ENCODE measurements at regions not wholly inside any gene's neighbourhood (a gene's known extent, or its start where the extent isn't known, plus 50 kb on each side); places are given as distances from the start of the nearest gene placed in this dataset.
"Not testable (repeated sequence)": the region's sequence is repeated elsewhere in the genome, so short reads cannot be mapped to it uniquely, and the experiment has no call there.

DNA sequence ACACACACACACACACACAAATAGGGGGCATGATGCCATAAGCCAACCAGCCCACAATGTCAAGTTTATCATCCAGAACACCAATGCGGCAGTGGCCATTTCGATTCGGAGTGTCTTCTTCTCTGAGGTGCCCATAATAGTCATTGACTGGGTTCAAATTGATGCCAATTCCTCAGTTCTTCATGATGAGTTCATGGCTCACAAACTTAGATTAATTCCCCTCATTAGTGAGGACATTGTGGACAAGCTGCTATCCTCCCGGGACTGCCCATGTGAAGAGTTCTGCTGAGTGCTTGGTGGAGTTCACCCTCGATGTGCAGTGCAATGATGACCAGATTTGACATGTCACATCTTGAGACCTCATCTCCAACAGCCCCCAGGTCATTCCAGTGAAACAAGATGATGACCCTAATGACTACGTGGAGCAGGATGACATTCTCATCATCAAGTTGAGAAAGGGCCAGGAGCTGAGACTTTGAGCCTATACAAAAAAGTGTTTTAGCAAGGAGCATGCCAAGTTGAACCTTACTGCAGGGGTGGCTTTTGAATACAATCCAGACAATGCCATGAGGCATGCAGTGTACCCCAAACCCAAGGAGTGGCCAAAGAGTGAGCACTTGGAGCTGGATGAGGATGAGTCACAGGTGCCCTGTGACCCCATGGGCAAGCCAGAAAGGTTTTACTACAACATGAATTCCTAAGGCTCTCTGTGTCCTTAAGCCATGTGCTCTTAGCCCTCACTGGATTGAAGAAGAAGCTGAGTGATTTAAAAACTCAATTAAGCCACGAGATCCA lies 211.6 kb upstream of the SAMSN1 start:
- no peak for DNase-seq (ENCODE audit: low read depth in 2 of 2, low spot score in 1 of 2)

DNA sequence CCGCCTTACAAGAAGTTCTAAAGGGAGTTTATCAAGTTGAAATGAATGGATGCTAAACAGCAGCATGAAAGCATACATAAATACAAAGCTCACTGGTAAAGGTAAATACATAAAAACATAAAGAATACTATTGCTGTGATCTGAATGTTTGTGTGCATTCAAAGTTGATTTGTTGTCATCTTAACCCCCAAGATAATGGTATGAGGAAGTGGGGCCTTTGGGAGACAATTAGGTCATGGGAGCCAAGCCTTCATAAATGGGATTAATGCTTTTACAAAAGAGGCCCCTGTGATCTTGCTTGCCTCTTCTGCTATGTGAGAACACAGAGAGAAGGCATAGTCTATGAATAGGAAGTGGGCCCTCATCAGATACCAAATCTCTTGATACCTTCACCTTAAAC lies 209.0 kb upstream of the SAMSN1 start:
- no peak for DNase-seq (ENCODE audit: low read depth in 2 of 2, low spot score in 1 of 2)

DNA sequence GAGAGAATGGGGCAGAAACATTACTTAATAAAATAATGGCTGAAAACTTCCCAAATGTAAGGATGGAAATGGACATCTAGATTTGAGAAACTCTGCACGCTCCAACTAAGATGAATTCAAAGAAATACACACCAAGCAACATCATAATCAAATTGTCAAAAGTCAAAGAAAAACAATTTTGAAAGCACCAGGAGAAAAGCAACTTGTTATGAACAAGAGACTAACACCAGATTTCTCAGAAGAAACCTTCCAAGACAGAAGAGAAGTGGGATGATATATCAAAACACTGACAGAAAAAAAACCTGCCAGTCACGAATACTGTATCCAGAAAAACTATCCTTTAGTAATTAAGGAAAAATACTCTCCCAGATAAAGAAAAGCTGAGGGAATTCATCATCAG lies 208.6 kb upstream of the SAMSN1 start:
- no peak for DNase-seq (ENCODE audit: low read depth in 2 of 2, low spot score in 1 of 2)

DNA sequence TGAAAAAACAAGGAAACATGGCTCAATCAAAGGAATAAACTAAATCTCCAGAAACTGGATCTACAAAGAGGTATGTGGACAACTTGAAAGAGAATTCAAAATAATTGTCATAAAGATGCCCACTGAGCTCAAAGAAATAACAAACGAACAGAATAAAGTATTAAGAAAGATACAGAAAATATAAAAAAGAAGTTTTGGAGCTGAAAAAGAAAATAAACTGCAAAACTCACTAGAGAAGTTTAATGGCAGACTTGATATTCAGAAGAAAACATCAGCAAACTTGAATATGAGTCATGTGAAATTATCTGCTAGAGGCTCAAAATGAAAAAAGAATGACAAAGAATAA lies 208.1 kb upstream of the SAMSN1 start:
- DNase-seq (ENCODE audit: low read depth in 2 of 2, low spot score in 1 of 2), result no peak

- DNase-seq (ENCODE audit: low read depth in 2 of 2, low spot score in 1 of 2), result no peak
Measured at GRCh38 chr21:14753466-14754258, 207.5 kb upstream of the SAMSN1 start.

GRCh38 chr21:14753069-14753465 lies 207.0 kb upstream of the SAMSN1 start:
- DNase-seq (ENCODE audit: low read depth in 2 of 2, low spot score in 1 of 2), result no peak

DNA sequence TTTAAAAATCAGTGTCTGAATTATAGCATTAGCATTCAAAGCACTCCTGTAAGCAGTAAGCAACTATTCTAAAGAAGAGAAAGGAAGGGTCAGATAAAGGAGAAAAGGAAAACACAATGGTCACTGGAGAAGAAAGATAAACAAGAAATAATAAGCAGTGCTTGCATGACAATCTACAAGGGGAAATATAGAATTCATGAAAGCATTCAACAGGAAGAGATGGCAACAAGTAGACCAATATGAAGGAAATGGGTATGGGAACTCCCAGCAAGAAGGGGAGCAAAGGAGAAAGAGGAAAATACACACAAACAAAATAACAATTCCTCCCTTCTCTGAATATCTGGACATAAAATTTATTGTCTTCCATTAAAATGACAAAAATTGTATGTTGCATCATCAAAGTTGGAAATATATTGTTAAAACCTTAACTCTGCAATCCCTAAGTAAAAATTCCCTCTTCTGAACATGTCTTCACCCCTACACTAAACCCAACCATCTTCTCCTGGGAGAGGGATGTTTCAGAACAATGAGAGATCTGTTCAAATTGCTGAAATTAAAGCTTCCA lies 206.3 kb upstream of the SAMSN1 start:
- no peak for DNase-seq (ENCODE audit: low read depth in 2 of 2, low spot score in 1 of 2)

GRCh38 chr21:14751602-14752344 lies 205.7 kb upstream of the SAMSN1 start:
- no peak for DNase-seq (ENCODE audit: low read depth in 2 of 2, low spot score in 1 of 2)

GRCh38 chr21:14751011-14751410 lies 204.9 kb upstream of the SAMSN1 start:
- no peak for DNase-seq (ENCODE audit: low read depth in 2 of 2, low spot score in 1 of 2)

- DNase-seq (ENCODE audit: low read depth in 2 of 2, low spot score in 1 of 2), result no peak
Measured at GRCh38 chr21:14750041-14750440, 203.9 kb upstream of the SAMSN1 start.

GRCh38 chr21:14748662-14749061 lies 202.5 kb upstream of the SAMSN1 start:
- no peak for DNase-seq (ENCODE audit: low read depth in 2 of 2, low spot score in 1 of 2)

GRCh38 chr21:14744368-14744767 lies 198.3 kb upstream of the SAMSN1 start:
- DNase-seq (ENCODE audit: low read depth in 2 of 2, low spot score in 1 of 2), result no peak

GRCh38 chr21:14742119-14742518 lies 196.0 kb upstream of the SAMSN1 start:
- no peak for DNase-seq (ENCODE audit: low read depth in 2 of 2, low spot score in 1 of 2)

GRCh38 chr21:14741256-14741655 lies 195.1 kb upstream of the SAMSN1 start:
- DNase-seq (ENCODE audit: low read depth in 2 of 2, low spot score in 1 of 2), result no peak

- no peak for DNase-seq (ENCODE audit: low read depth in 2 of 2, low spot score in 1 of 2)
Measured at GRCh38 chr21:14740692-14741091, 194.6 kb upstream of the SAMSN1 start.

GRCh38 chr21:14740116-14740515 lies 194.0 kb upstream of the SAMSN1 start:
- no peak for DNase-seq (ENCODE audit: low read depth in 2 of 2, low spot score in 1 of 2)

- DNase-seq (ENCODE audit: low read depth in 2 of 2, low spot score in 1 of 2), result no peak
Measured at GRCh38 chr21:14739590-14739989, 193.5 kb upstream of the SAMSN1 start.

DNA sequence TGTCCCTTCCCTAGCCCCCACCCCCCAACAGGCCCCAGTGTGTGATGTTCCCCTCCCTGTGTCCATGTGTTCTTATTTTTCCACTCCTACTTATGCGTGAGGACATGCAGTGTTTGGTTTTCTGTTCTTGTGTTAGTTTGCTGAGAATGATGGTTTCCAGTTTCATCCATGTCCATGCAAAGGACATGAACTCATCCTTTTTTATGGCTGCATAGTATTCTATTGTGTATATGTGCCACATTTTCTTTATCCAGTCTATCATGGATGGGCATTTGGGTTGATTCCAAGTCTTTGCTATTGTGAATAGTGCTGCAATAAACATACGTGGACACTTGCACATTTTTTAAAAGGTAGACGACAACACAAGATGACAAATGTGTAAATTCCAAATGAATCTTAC lies 192.5 kb upstream of the SAMSN1 start:
- not testable (repeated sequence) for DNase-seq (ENCODE audit: low read depth in 2 of 2, low spot score in 1 of 2)

DNA sequence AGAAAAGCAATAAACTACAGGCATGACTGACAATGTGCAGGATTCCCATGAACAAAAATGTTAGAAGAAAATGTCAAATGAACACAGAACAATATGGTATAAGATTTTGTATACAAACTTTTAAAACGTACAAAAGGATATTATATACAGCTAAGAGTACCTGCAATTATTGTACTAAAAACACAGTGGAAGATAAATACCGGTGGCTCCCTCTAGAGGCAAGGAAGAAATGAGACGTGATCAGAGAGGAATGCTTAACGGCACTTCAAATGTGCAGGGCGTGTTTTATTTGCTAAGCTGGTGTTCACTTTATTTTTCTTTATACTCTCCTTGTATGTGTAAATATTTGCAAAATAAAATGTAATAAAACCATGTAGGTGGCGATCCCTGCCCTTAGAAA lies 191.8 kb upstream of the SAMSN1 start:
- DNase-seq (ENCODE audit: low read depth in 2 of 2, low spot score in 1 of 2), result peak in 1 of 2 donors; percentile 4

- no peak for DNase-seq (ENCODE audit: low read depth in 2 of 2, low spot score in 1 of 2)
Measured at GRCh38 chr21:14737284-14737691, 191.2 kb upstream of the SAMSN1 start.

GRCh38 chr21:14736672-14737071 lies 190.6 kb upstream of the SAMSN1 start:
- no peak for DNase-seq (ENCODE audit: low read depth in 2 of 2, low spot score in 1 of 2)

DNA sequence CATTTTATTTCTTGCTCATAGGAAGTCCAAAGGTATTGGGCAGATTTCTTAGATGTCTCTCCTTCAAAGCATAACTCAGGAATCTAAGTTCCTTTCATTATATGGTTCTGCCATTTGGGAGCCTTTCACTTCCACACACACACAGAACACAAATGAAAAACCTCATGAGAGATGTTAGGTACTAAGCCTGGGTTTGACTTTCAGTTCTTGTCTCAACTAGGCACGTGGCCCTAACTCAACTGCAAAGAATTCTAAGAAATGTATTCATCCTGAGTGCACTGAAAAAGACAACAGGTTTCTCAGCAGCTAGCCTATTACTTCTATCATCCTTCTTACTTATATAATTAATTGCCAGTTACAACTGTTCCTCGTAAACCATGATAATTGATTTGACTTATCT lies 190.0 kb upstream of the SAMSN1 start:
- no peak for DNase-seq (ENCODE audit: low read depth in 2 of 2, low spot score in 1 of 2)

All from stimulated activated CD8-positive, alpha-beta memory T cell treated with anti-CD3 and anti-CD28 coated beads, Interleukin-4, amount 100 ng/mL, for 4 hours (primary cell).